Neural cell (in vitro differentiated cells): ENCODE measurements at regions not wholly inside any gene's neighbourhood (a gene's known extent, or its start where the extent isn't known, plus 50 kb on each side); places are given as distances from the start of the nearest gene placed in this dataset.

Experiments
- EP300 ChIP-seq: fragments of 450-650 bp; conservative IDR thresholded peaks from 2 replicates; pipeline ENCODE4 v1.6.1; 2014; ENCODE audit warnings: antibody characterized with exemption, mild to moderate bottlenecking, moderate library complexity; ENCODE audit not compliant: poor library complexity, severe bottlenecking
- EZH2 ChIP-seq: fragments of 200-600, 300-800 bp; shearing (Covaris generic), sonication (generic); IDR thresholded peaks from 2 replicates; pipeline ENCODE4 v1.6.1; 2014; ENCODE audit warnings: antibody characterized with exemption, low read length, borderline replicate concordance, mild to moderate bottlenecking; ENCODE audit not compliant: insufficient read depth, poor library complexity, severe bottlenecking
- POLR2AphosphoS5 ChIP-seq: IDR thresholded peaks from 2 replicates; pipeline ENCODE4 v1.6.1; 2012
- RAD21 ChIP-seq: fragments of 450-650 bp; conservative IDR thresholded peaks from 2 replicates; pipeline ENCODE4 v1.6.1; 2014; ENCODE audit warnings: antibody characterized with exemption, mild to moderate bottlenecking, moderate library complexity
- SMC3 ChIP-seq: fragments of 450-650 bp; conservative IDR thresholded peaks from 2 replicates; pipeline ENCODE4 v1.6.1; 2014; ENCODE audit warnings: antibody characterized with exemption, mild to moderate bottlenecking, moderate library complexity; ENCODE audit not compliant: poor library complexity
- TAF1 ChIP-seq: IDR thresholded peaks from 2 replicates; pipeline ENCODE4 v1.6.1; 2012; ENCODE audit warnings: low read depth
- TF ChIP-seq, protein P1 (sequence below): fragments of 450-650 bp; IDR thresholded peaks from 2 replicates; pipeline ENCODE4 v1.5.1; 2014; ENCODE audit warnings: antibody characterized with exemption, mild to moderate bottlenecking, moderate library complexity; ENCODE audit not compliant: poor library complexity, severe bottlenecking
- TF ChIP-seq, protein P2 (sequence below): IDR thresholded peaks from 2 replicates; pipeline ENCODE4 v1.6.1; 2012; ENCODE audit warnings: borderline replicate concordance

DNA sequence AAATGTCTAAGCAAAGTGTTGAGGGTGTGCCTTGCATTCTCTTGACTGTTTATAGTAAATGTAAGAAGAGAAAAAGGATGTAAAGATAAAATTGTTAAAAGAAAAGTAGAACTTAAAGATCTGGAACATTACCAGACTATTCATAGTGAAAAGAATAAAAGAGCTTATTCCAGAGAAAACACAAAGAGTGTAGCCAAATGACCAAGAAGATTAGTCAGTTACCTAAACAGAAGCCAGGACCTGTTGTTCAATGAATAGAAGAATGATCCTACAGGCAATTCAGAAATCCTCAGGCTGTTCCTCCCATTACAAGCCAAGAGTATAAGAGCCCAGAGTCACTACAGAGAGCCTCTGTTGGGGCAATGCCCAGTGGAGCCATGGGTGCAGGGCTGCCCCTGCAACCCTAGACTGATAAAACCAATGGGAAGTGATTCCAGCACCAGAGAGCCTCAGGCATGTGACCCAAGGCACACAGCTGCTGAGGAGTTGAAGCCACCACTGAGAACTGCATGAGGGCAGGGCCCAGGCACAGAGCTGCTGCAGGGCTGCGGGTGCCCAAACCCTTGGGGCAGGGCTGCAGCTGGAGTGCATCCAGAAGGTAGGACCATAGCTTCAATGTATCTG lies 91.1 kb upstream of the SLC38A4 start:
- TF ChIP-seq, protein P1, sequence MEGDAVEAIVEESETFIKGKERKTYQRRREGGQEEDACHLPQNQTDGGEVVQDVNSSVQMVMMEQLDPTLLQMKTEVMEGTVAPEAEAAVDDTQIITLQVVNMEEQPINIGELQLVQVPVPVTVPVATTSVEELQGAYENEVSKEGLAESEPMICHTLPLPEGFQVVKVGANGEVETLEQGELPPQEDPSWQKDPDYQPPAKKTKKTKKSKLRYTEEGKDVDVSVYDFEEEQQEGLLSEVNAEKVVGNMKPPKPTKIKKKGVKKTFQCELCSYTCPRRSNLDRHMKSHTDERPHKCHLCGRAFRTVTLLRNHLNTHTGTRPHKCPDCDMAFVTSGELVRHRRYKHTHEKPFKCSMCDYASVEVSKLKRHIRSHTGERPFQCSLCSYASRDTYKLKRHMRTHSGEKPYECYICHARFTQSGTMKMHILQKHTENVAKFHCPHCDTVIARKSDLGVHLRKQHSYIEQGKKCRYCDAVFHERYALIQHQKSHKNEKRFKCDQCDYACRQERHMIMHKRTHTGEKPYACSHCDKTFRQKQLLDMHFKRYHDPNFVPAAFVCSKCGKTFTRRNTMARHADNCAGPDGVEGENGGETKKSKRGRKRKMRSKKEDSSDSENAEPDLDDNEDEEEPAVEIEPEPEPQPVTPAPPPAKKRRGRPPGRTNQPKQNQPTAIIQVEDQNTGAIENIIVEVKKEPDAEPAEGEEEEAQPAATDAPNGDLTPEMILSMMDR, result no peak
- no peak for TF ChIP-seq POLR2AphosphoS5
- TF ChIP-seq TAF1, result no peak
- TF ChIP-seq EP300, result no peak
- no peak for TF ChIP-seq SMC3
- TF ChIP-seq EZH2, result no peak
- TF ChIP-seq, protein P2, sequence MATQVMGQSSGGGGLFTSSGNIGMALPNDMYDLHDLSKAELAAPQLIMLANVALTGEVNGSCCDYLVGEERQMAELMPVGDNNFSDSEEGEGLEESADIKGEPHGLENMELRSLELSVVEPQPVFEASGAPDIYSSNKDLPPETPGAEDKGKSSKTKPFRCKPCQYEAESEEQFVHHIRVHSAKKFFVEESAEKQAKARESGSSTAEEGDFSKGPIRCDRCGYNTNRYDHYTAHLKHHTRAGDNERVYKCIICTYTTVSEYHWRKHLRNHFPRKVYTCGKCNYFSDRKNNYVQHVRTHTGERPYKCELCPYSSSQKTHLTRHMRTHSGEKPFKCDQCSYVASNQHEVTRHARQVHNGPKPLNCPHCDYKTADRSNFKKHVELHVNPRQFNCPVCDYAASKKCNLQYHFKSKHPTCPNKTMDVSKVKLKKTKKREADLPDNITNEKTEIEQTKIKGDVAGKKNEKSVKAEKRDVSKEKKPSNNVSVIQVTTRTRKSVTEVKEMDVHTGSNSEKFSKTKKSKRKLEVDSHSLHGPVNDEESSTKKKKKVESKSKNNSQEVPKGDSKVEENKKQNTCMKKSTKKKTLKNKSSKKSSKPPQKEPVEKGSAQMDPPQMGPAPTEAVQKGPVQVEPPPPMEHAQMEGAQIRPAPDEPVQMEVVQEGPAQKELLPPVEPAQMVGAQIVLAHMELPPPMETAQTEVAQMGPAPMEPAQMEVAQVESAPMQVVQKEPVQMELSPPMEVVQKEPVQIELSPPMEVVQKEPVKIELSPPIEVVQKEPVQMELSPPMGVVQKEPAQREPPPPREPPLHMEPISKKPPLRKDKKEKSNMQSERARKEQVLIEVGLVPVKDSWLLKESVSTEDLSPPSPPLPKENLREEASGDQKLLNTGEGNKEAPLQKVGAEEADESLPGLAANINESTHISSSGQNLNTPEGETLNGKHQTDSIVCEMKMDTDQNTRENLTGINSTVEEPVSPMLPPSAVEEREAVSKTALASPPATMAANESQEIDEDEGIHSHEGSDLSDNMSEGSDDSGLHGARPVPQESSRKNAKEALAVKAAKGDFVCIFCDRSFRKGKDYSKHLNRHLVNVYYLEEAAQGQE, result no peak
- no peak for TF ChIP-seq RAD21
